Adipocyte (in vitro differentiated cells): ENCODE measurements at regions not wholly inside any gene's neighbourhood (a gene's known extent, or its start where the extent isn't known, plus 50 kb on each side); places are given as distances from the start of the nearest gene placed in this dataset.

ENCODE experiments used
- DNase-seq: peaks from one replicate; pipeline ENCODE4 v3.0.0-alpha.2; 2015; ENCODE audit warnings: low read depth
- H3K27me3 ChIP-seq: replicated peaks from 2 replicates; pipeline ENCODE4 v1.7.0; 2013; ENCODE audit warnings: mild to moderate bottlenecking, low read length, moderate library complexity; ENCODE audit not compliant: control insufficient read depth, insufficient read depth
- H3K36me3 ChIP-seq: 2 replicates; pipeline ENCODE4 v1.7.0; 2013; ENCODE audit warnings: low read length, mild to moderate bottlenecking, moderate library complexity; ENCODE audit not compliant: control insufficient read depth, insufficient read depth, severe bottlenecking
- H3K4me1 ChIP-seq: 2 replicates; pipeline ENCODE4 v1.7.0; 2013; ENCODE audit warnings: mild to moderate bottlenecking, low read length, moderate library complexity; ENCODE audit not compliant: control insufficient read depth, insufficient read depth
- H3K4me3 ChIP-seq: 2 replicates; pipeline ENCODE4 v1.7.0; 2013; ENCODE audit warnings: mild to moderate bottlenecking, low read length, moderate library complexity
- H3K9ac ChIP-seq: 2 replicates; pipeline ENCODE4 v1.7.0; 2013; ENCODE audit warnings: mild to moderate bottlenecking, low read length, moderate library complexity
- H3K9me3 ChIP-seq: 2 replicates; pipeline ENCODE4 v1.7.0; 2013; ENCODE audit warnings: mild to moderate bottlenecking, low read length, moderate library complexity; ENCODE audit not compliant: control insufficient read depth

DNA sequence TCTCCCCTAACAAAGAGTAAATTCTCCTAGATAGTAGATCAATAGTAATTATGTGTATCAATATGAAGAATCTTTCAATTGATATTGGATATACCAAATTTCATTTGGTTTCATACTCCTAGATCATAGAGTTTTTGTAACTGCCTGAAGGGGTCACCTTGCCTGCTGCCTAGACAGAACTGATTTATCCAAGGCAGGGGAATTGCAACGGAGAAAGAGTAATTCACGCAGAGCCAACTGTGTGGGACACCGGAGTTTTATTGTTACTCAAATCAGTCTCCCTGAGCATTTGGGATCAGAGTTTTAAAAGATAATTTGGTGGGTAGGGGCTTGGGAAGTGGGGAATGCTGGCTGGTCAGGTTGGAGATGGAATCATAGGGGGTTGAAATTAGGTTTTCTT lies 92.2 kb upstream of the SLC8A1 start:
- Histone ChIP-seq H3K36me3 (no peaks in the 10 kb centered on the region), H3K9me3 (no peaks in the 10 kb centered on the region), H3K4me1 (no peaks in the 10 kb centered on the region), H3K4me3 (no peak overlapping the region), H3K9ac (no peak overlapping the region), H3K27me3 (no peaks in the 10 kb centered on the region)
- DNase-seq, result no peak

DNA sequence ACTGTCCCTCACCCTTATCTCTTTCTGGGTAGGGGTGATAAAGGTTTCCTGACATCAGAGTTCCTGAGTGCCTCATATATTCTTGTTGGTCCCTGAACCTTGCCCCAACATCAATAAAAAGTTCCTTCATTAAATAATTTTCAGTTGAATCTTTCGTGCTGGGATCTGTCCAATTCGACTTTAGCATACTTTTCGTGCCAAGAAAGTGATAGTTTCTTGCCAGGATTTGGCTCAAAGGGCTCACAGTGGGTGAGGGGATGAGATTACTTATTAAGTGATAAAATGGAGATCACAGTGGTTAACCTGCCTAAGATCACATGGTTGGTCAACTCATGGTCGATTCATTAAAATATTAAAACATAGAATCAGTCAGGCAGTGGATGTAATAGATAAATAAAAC lies 93.8 kb upstream of the SLC8A1 start:
- Histone ChIP-seq H3K4me1 (no peaks in the 10 kb centered on the region), H3K27me3 (no peaks in the 10 kb centered on the region), H3K4me3 (no peak overlapping the region), H3K9me3 (no peaks in the 10 kb centered on the region), H3K9ac (no peak overlapping the region), H3K36me3 (no peaks in the 10 kb centered on the region)
- DNase-seq, result no peak

DNA sequence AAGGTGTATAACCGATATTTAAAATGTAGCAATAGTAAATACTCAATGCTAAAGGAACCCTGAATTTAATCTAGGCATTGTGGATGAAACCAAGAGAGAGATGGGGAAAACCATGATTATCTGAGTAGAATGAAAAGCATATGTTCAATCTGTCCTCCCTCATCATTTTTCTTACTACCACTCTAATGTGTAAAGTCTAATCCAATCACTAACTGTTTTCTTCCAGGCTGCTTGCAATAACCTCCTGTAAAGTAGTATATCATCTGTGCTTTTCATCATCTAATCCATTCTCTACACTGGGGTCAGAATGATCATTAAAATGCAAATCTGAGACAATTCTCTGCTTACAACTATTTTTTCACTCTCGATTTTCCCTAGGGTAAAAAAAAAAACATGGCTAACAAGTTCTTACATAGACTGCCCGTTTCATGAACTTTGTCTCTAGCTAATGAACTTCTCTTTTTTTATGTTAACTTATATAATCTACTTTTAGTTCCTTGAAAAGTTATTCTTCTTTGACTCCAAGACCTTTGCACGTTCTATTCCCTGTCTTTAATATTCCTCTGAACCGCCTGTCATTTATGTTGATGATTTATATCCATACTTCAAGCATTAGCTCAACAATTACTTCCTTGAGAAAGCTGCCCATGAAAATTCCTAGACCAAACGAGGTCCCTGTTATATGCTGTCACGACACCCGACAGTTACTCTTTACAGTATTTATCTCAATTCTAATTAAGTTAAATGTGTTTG lies 94.7 kb upstream of the SLC8A1 start:
- no peak for DNase-seq
- H3K9me3 ChIP-seq, result no peaks in the 10 kb centered on the region
- H3K4me1 ChIP-seq, result no peaks in the 10 kb centered on the region
- no peaks in the 10 kb centered on the region for H3K27me3 ChIP-seq
- no peak overlapping the region for H3K4me3 ChIP-seq
- no peak overlapping the region for H3K9ac ChIP-seq
- no peaks in the 10 kb centered on the region for H3K36me3 ChIP-seq

DNA sequence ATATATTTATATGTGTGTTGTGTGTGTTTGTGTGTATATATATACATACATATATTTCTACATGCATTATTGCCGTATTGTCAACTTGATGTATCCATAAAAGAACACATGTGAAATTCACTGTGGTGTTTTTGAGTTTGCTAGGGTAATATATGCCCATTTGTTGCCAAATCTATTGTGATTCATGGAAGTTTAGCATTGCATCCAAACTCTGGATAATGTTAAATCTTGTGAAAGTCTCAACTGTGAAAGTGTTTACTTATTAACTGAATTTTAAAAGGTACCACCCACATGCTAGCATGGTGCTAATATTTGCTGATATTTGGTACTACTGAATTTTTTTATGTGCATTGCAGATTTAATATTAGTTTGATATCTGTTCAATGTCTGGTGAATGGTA lies 96.6 kb upstream of the SLC8A1 start:
- H3K4me3 ChIP-seq, result no peak overlapping the region
- no peaks in the 10 kb centered on the region for H3K9me3 ChIP-seq
- H3K27me3 ChIP-seq, result no peaks in the 10 kb centered on the region
- no peaks in the 10 kb centered on the region for H3K4me1 ChIP-seq
- H3K36me3 ChIP-seq, result no peaks in the 10 kb centered on the region
- DNase-seq, result no peak
- no peak overlapping the region for H3K9ac ChIP-seq

DNA sequence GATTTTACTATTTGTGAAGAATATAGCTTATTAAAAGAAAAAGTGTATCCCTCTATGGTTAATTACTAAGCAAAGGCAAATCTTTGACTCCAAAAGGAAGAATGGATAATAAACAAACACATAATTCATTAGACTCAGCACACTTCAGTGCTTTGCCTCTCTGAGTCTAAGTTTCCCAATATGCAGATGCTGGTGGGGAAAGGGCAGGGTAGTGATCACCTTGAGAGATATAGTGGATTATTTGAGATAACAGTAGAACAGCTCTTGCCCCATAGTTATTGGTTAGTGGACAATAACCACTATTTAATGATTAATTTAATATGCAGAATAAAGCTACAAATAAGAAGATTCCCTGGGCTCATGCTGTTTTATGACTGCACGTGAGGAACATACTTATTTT lies 98.2 kb upstream of the SLC8A1 start:
- H3K27me3 ChIP-seq, result no peaks in the 10 kb centered on the region
- no peaks in the 10 kb centered on the region for H3K9me3 ChIP-seq
- no peak overlapping the region for H3K9ac ChIP-seq
- no peak overlapping the region for H3K4me3 ChIP-seq
- no peaks in the 10 kb centered on the region for H3K4me1 ChIP-seq
- DNase-seq, result no peak
- no peaks in the 10 kb centered on the region for H3K36me3 ChIP-seq

DNA sequence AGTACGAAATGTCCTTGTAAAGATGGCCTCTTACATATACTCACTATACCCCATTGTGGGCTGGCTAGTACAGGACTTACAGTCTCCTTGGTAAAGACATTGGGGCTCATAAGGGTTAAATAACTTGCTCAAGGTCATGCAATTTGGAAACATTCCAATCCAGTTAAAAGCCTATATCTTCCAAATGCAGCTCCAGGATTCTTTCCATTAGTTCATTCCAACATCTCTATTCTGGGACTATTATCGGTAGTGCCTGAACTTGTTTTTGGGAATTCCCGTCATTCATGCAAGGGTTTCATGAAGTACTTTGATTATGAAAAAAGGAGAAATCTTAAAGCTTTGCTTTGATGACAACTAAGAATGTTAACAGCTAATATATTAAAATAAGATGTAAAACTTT lies 99.2 kb upstream of the SLC8A1 start:
- no peaks in the 10 kb centered on the region for H3K4me1 ChIP-seq
- DNase-seq, result no peak
- H3K27me3 ChIP-seq, result no peaks in the 10 kb centered on the region
- no peak overlapping the region for H3K4me3 ChIP-seq
- H3K9me3 ChIP-seq, result no peaks in the 10 kb centered on the region
- no peak overlapping the region for H3K9ac ChIP-seq
- no peaks in the 10 kb centered on the region for H3K36me3 ChIP-seq

DNA sequence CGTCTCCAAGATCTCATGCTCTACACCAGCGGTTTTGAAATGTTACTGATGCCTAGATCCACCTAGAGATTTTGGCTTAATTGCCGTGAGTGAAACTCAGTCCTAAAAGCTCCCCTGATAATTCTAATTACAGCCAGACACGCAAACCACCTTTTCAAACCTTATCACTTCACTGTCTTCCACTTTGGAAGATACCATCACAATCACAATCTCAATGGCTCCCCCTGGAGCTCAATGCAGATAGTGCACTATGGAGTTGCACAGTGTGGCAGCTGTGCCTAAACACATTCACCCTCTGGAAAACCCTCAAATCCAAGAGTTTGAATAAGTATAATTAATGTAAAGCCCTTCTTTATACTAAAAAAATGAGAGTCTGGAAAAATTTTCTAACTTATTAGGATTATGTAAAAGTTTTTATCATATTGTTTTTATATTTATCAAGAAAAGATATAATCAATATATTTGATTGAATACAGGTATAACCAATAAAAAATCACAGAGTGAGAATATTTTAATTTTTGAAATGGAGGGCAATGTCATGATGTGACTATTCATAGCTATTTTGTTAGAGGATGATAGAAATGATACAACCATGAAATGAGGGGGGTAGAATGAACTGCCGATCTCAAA lies 102.9 kb upstream of the SLC8A1 start:
- peak; percentile 59 for DNase-seq
- no peak overlapping the region for H3K4me3 ChIP-seq
- H3K36me3 ChIP-seq, result no peaks in the 10 kb centered on the region
- H3K9ac ChIP-seq, result no peak overlapping the region
- no peaks in the 10 kb centered on the region for H3K27me3 ChIP-seq
- no peaks in the 10 kb centered on the region for H3K4me1 ChIP-seq
- no peaks in the 10 kb centered on the region for H3K9me3 ChIP-seq

DNA sequence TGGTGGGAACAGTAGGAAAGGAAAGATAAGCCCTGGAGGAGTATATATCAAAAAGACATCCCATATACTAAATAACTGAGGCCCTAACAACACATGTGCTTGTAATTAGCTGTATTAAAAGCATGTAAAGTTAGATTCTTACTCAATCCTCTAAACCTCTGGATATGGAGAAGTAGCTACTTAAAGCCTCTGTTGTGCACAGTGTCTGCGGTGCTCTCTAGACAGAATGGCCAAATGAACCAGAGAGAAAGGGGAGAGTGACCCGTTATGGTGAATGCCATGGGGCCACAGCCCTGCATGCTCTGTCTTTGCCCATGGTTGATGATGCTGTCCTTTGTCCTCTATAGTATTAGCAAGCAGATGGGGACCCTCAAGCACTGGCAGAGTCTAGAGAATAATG lies 104.4 kb upstream of the SLC8A1 start:
- Histone ChIP-seq H3K27me3 (no peaks in the 10 kb centered on the region), H3K4me1 (no peaks in the 10 kb centered on the region), H3K9ac (no peak overlapping the region), H3K36me3 (no peaks in the 10 kb centered on the region), H3K9me3 (no peaks in the 10 kb centered on the region), H3K4me3 (no peak overlapping the region)
- peak; percentile 60 for DNase-seq

DNA sequence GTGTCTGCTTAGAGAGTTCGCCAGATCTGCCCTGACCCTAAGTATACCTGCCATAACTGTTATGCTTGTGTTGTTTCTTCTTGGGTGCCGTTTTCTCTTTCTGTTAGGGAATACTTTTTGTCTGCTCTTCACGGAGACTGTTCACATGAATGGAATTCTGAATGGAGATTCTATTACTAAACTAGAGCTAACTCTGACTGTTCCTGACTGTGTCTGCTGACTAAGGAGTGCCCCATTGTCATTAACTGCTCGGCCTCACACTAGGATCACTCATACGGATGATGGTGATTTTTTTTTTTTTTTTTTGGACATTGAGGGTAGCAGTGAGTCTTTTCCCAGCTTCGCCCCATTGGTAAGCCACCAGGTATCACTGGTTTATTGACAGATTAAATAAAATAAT lies 104.8 kb upstream of the SLC8A1 start:
- no peak for DNase-seq
- no peaks in the 10 kb centered on the region for H3K36me3 ChIP-seq
- no peaks in the 10 kb centered on the region for H3K9me3 ChIP-seq

DNA sequence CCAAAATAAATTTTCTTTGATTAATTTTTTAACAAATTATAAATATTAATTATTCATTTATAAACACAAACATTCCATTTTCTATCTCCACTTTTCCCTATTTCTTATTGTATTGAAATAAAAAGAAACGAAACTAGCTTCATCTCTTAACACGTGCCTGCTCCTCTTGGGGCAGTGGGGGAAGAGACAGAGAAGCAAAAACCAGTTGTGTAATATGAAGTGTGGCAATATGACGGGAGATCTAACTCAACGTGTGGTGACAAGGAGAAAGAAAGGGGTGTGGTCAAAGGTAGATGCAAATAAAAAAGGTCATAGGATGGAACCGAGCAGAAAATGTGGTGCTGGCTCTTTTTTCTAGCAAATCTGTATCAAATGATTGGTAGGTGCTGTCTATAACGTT lies 106.9 kb upstream of the SLC8A1 start:
- Histone ChIP-seq H3K36me3 (no peaks in the 10 kb centered on the region), H3K9ac (no peak overlapping the region), H3K4me3 (no peak overlapping the region), H3K4me1 (no peaks in the 10 kb centered on the region), H3K27me3 (no peaks in the 10 kb centered on the region), H3K9me3 (no peaks in the 10 kb centered on the region)
- DNase-seq, result no peak

More for the DNA sequence above, 104.8 kb upstream of the SLC8A1 start:
- no peaks in the 10 kb centered on the region for H3K4me1 ChIP-seq
- H3K4me3 ChIP-seq, result no peak overlapping the region
- no peak overlapping the region for H3K9ac ChIP-seq
- no peaks in the 10 kb centered on the region for H3K27me3 ChIP-seq

DNA sequence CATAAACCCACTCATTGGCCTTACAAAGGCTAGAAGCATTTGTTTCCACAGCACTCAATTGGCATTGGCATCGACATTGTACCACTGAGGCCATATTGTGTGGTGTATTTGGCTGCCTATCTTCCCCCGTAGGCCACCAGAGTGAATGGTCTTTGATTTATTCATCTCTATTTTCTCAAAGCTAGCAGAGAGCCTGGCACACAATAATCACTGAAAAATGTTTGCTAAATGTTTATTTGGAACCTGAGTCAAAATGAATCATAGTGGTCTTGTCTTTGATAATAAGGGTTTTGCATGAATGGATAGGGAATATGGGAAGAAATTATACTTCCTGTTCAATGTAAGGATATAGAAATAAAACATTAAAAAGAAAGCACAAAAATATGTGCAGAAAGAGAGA lies 107.3 kb upstream of the SLC8A1 start:
- H3K36me3 ChIP-seq, result no peaks in the 10 kb centered on the region
- no peak overlapping the region for H3K9ac ChIP-seq
- H3K27me3 ChIP-seq, result no peaks in the 10 kb centered on the region
- H3K4me1 ChIP-seq, result no peaks in the 10 kb centered on the region
- no peak overlapping the region for H3K4me3 ChIP-seq
- DNase-seq, result no peak
- no peaks in the 10 kb centered on the region for H3K9me3 ChIP-seq

DNA sequence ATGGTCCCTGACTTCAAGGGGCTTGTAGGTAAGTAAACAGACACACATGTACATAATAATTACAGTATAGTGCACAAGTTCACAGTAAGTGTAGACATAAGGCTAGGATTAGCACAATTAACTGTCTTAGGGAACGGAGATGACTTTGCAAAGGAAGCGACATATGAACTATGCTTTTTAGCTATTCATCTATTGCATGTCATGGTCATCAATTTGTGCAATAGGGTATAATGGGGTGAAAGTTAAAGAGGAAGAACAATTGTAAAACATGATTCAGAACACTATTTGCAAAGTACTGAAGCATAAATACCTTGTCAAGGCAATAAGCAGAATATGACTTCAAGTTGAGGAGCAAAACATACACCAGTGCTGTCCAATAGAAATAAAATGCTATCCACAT lies 112.3 kb upstream of the SLC8A1 start:
- H3K27me3 ChIP-seq, result no peaks in the 10 kb centered on the region
- no peaks in the 10 kb centered on the region for H3K9me3 ChIP-seq
- no peak for DNase-seq
- no peak overlapping the region for H3K9ac ChIP-seq
- no peaks in the 10 kb centered on the region for H3K4me1 ChIP-seq
- no peaks in the 10 kb centered on the region for H3K36me3 ChIP-seq
- H3K4me3 ChIP-seq, result no peak overlapping the region
